ENCODE measurements at regions not wholly inside any gene's neighbourhood (a gene's known extent, or its start where the extent isn't known, plus 50 kb on each side); places are given as distances from the start of the nearest gene placed in this dataset.

GRCh38 chr5:92003806-92004205 is 620.7 kb upstream of the ARRDC3 start:
- in situ Hi-C loops (cut with HindIII; ENCODE audit: low sequenced_read_pairs): loop anchor here (10.0 kb wide), 1 partner anchor 49 kb away; no protein-coding TSS in a partner anchor
- no peak overlapping the region for H3K4me3 ChIP-seq (ENCODE audit: low read depth, low read length)
- no peak for TF ChIP-seq CTCF (IDR thresholded peaks at IDR 0.05; ENCODE audit: low read depth, low read length, missing control alignments)
- no peak for DNase-seq (ENCODE audit: low read depth)

DNA sequence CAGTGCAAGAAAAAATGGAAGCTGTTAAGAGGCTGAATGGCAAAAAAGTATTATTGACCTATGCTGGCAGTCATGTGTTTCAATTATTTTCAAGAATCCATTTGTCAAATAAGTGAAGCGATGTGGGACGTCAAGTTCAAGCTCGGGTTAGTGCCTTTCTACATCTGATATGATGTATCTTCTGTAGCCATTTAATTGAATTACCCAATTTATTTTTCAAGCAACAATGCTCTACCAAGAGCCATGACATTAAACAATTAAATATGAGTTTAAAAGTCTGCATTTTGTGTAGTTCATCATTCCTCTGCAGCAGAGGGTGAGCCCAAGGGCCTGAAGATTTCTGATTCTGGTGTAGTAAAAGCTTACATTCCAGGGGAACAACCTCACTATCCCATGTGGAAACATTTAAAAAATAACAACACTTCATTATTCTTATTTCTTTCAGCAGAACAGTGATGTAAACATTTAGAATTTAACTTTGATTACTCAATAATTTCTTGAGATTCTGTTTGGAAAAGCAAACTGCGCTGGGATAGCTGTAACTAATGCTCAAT is 619.7 kb upstream of the ARRDC3 start:
- TF ChIP-seq CTCF (IDR thresholded peaks at IDR 0.05; ENCODE audit: low read depth, low read length, missing control alignments): no peak
- no peak for DNase-seq (ENCODE audit: low read depth)
- H3K4me3 ChIP-seq (ENCODE audit: low read depth, low read length): no peak overlapping the region
- in situ Hi-C loops (cut with HindIII; ENCODE audit: low sequenced_read_pairs): loop anchor here (10.0 kb wide), 1 partner anchor 48 kb away; no protein-coding TSS in a partner anchor

GRCh38 chr5:91998774-91999173 is 615.7 kb upstream of the ARRDC3 start:
- H3K4me3 ChIP-seq (ENCODE audit: low read depth, low read length): no peak overlapping the region
- in situ Hi-C loops (cut with HindIII; ENCODE audit: low sequenced_read_pairs): no loop called here
- no peak for TF ChIP-seq CTCF (IDR thresholded peaks at IDR 0.05; ENCODE audit: low read depth, low read length, missing control alignments)

GRCh38 chr5:91983869-91984268 is 600.8 kb upstream of the ARRDC3 start:
- H3K4me3 ChIP-seq (ENCODE audit: low read depth, low read length): no peak overlapping the region
- in situ Hi-C loops (cut with HindIII; ENCODE audit: low sequenced_read_pairs): no loop called here
- no peak for DNase-seq (ENCODE audit: low read depth)
- TF ChIP-seq CTCF (IDR thresholded peaks at IDR 0.05; ENCODE audit: low read depth, low read length, missing control alignments): no peak

More at GRCh38 chr5:91998774-91999173, 615.7 kb upstream of the ARRDC3 start:
- DNase-seq (ENCODE audit: low read depth): no peak

DNA sequence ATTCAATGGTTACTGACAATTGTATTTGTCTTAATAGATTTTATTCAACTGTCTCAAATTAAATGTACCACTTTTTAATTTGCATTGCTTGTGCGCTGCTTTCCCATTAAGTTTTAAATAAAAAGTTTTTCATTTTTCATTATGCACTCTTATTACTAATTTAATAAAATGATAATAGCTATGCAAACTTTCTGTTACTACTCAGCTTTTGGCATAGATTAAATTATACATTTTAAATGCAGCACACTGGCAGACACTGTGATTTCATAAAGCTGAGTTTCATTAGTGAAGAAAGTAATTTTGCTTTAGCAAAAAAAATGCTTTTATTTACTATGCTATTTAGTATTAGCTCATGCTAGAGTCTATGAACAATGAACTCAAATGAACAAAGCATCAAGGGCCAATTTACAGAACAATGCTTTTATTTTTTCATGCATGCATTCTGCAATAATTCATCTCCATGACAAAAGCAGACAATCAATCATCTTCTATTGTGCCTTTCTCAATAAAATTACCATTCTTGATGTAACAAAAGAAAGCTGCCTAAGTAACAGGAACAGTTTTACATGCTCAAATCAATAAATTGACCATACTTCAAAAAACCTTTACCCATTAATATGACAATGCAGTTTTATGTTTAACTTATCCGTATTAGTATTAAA is 595.2 kb upstream of the ARRDC3 start:
- TF ChIP-seq CTCF (IDR thresholded peaks at IDR 0.05; ENCODE audit: low read depth, low read length, missing control alignments): no peak
- no peak for DNase-seq (ENCODE audit: low read depth)
- in situ Hi-C loops (cut with HindIII; ENCODE audit: low sequenced_read_pairs): no loop called here
- no peak overlapping the region for H3K4me3 ChIP-seq (ENCODE audit: low read depth, low read length)

- no peak for TF ChIP-seq CTCF (IDR thresholded peaks at IDR 0.05; ENCODE audit: low read depth, low read length, missing control alignments)
- DNase-seq (ENCODE audit: low read depth): no peak
- H3K4me3 ChIP-seq (ENCODE audit: low read depth, low read length): no peak overlapping the region
- in situ Hi-C loops (cut with HindIII; ENCODE audit: low sequenced_read_pairs): no loop called here
Observed at GRCh38 chr5:91977579-91977978, 594.5 kb upstream of the ARRDC3 start.

Data from astrocyte of the cerebellum (primary cell).